ENCODE measurements at regions not wholly inside any gene's neighbourhood (a gene's known extent, or its start where the extent isn't known, plus 50 kb on each side); places are given as distances from the start of the nearest gene placed in this dataset.
"Not testable (repeated sequence)": the region's sequence is repeated elsewhere in the genome, so short reads cannot be mapped to it uniquely, and the experiment has no call there.

- not testable (repeated sequence) for H3K4me3 Mint-ChIP-seq; H3K36me3 Mint-ChIP-seq (ENCODE audit: low read depth); H3K27me3 Mint-ChIP-seq; H3K4me1 Mint-ChIP-seq; ATAC-seq; H3K9me3 Mint-ChIP-seq; DNase-seq; H3K27ac Mint-ChIP-seq
Measured at GRCh38 chr3:69609566-69609965, 129.7 kb upstream of the MITF start.

GRCh38 chr3:69607466-69608305, 131.6 kb upstream of the MITF start:
- H3K36me3 Mint-ChIP-seq (ENCODE audit: low read depth) = no peaks in the 10 kb centered on the region
- H3K9me3 Mint-ChIP-seq = no peaks in the 10 kb centered on the region
- DNase-seq = no peak
- ATAC-seq = no peak
- no peak overlapping the region for H3K4me3 Mint-ChIP-seq
- H3K4me1 Mint-ChIP-seq = no peaks in the 10 kb centered on the region
- H3K27me3 Mint-ChIP-seq = peaks cover 1% of the 10 kb centered on the region
- no peak overlapping the region for H3K27ac Mint-ChIP-seq

GRCh38 chr3:69605867-69606266, 133.4 kb upstream of the MITF start:
- H3K9me3 Mint-ChIP-seq = peaks cover 1% of the 10 kb centered on the region
- H3K27me3 Mint-ChIP-seq = peaks cover 1% of the 10 kb centered on the region
- no peak for ATAC-seq
- DNase-seq = no peak
- no peak overlapping the region for H3K4me3 Mint-ChIP-seq
- no peaks in the 10 kb centered on the region for H3K36me3 Mint-ChIP-seq (ENCODE audit: low read depth)
- H3K4me1 Mint-ChIP-seq = no peaks in the 10 kb centered on the region
- H3K27ac Mint-ChIP-seq = no peak overlapping the region

GRCh38 chr3:69604735-69605450, 134.4 kb upstream of the MITF start:
- Mint-ChIP-seq H3K36me3 (ENCODE audit: low read depth) (no peaks in the 10 kb centered on the region), H3K9me3 (peaks cover 4% of the 10 kb centered on the region), H3K4me1 (no peaks in the 10 kb centered on the region), H3K27me3 (no peaks in the 10 kb centered on the region), H3K4me3 (no peak overlapping the region), H3K27ac (no peak overlapping the region)
- DNase-seq (no peak), ATAC-seq (no peak)

- Mint-ChIP-seq H3K4me1 (no peaks in the 10 kb centered on the region), H3K36me3 (ENCODE audit: low read depth) (no peaks in the 10 kb centered on the region), H3K27me3 (no peaks in the 10 kb centered on the region), H3K9me3 (peaks cover 4% of the 10 kb centered on the region), H3K4me3 (no peak overlapping the region), H3K27ac (no peak overlapping the region)
- DNase-seq = no peak
- no peak for ATAC-seq
Measured at GRCh38 chr3:69602112-69602511, 137.2 kb upstream of the MITF start.

GRCh38 chr3:69594286-69594685, 145.0 kb upstream of the MITF start:
- H3K4me3 Mint-ChIP-seq = no peak overlapping the region

GRCh38 chr3:69591164-69591736, 148.0 kb upstream of the MITF start:
- ATAC-seq (no peak), DNase-seq (no peak)
- Mint-ChIP-seq H3K27ac (no peak overlapping the region), H3K4me1 (no peaks in the 10 kb centered on the region), H3K9me3 (peaks cover 7% of the 10 kb centered on the region), H3K4me3 (no peak overlapping the region), H3K27me3 (no peaks in the 10 kb centered on the region), H3K36me3 (ENCODE audit: low read depth) (peaks cover 2% of the 10 kb centered on the region)

More at GRCh38 chr3:69594286-69594685, 145.0 kb upstream of the MITF start:
- H3K36me3 Mint-ChIP-seq (ENCODE audit: low read depth) = no peaks in the 10 kb centered on the region
- ATAC-seq (no peak), DNase-seq (no peak)
- H3K27ac Mint-ChIP-seq = no peak overlapping the region
- H3K4me1 Mint-ChIP-seq = no peaks in the 10 kb centered on the region
- H3K9me3 Mint-ChIP-seq = no peaks in the 10 kb centered on the region
- H3K27me3 Mint-ChIP-seq = no peaks in the 10 kb centered on the region

GRCh38 chr3:69590111-69590510, 149.2 kb upstream of the MITF start:
- H3K27ac Mint-ChIP-seq = no peak overlapping the region

GRCh38 chr3:69588170-69588569, 151.1 kb upstream of the MITF start:
- Mint-ChIP-seq H3K27me3 (no peaks in the 10 kb centered on the region), H3K36me3 (ENCODE audit: low read depth) (peaks cover 2% of the 10 kb centered on the region), H3K4me1 (no peaks in the 10 kb centered on the region), H3K9me3 (peaks cover 18% of the 10 kb centered on the region), H3K27ac (no peak overlapping the region), H3K4me3 (no peak overlapping the region)
- ATAC-seq = no peak
- DNase-seq = no peak

More at GRCh38 chr3:69590111-69590510, 149.2 kb upstream of the MITF start:
- Mint-ChIP-seq H3K36me3 (ENCODE audit: low read depth) (peaks cover 2% of the 10 kb centered on the region), H3K4me3 (no peak overlapping the region), H3K27me3 (no peaks in the 10 kb centered on the region), H3K9me3 (peaks cover 7% of the 10 kb centered on the region), H3K4me1 (no peaks in the 10 kb centered on the region)
- no peak for DNase-seq
- no peak for ATAC-seq

GRCh38 chr3:69585472-69585871, 153.8 kb upstream of the MITF start:
- Mint-ChIP-seq H3K9me3 (peaks cover 18% of the 10 kb centered on the region), H3K27ac (no peak overlapping the region), H3K4me1 (no peaks in the 10 kb centered on the region), H3K27me3 (no peaks in the 10 kb centered on the region), H3K4me3 (no peak overlapping the region), H3K36me3 (ENCODE audit: low read depth) (peaks cover 2% of the 10 kb centered on the region)
- DNase-seq (no peak), ATAC-seq (no peak)

GRCh38 chr3:69582044-69582443, 157.2 kb upstream of the MITF start:
- H3K4me1 Mint-ChIP-seq = no peaks in the 10 kb centered on the region
- H3K27me3 Mint-ChIP-seq = no peaks in the 10 kb centered on the region
- no peak for DNase-seq
- ATAC-seq = no peak
- H3K27ac Mint-ChIP-seq = no peak overlapping the region
- H3K9me3 Mint-ChIP-seq = peaks cover 11% of the 10 kb centered on the region
- no peaks in the 10 kb centered on the region for H3K36me3 Mint-ChIP-seq (ENCODE audit: low read depth)
- H3K4me3 Mint-ChIP-seq = no peak overlapping the region

- Mint-ChIP-seq H3K4me3 (no peak overlapping the region), H3K4me1 (no peaks in the 10 kb centered on the region), H3K36me3 (ENCODE audit: low read depth) (no peaks in the 10 kb centered on the region), H3K27me3 (peaks cover 2% of the 10 kb centered on the region), H3K9me3 (peaks cover 5% of the 10 kb centered on the region), H3K27ac (no peak overlapping the region)
- no peak for DNase-seq
- no peak for ATAC-seq
Measured at GRCh38 chr3:69579306-69580041, 159.8 kb upstream of the MITF start.

GRCh38 chr3:69569520-69569919, 169.7 kb upstream of the MITF start:
- Mint-ChIP-seq H3K27me3 (no peaks in the 10 kb centered on the region), H3K9me3 (no peaks in the 10 kb centered on the region), H3K4me3 (no peak overlapping the region), H3K27ac (no peak overlapping the region), H3K4me1 (no peaks in the 10 kb centered on the region), H3K36me3 (ENCODE audit: low read depth) (no peaks in the 10 kb centered on the region)
- no peak for ATAC-seq
- DNase-seq = no peak

- H3K4me3 Mint-ChIP-seq = no peak overlapping the region
- H3K27ac Mint-ChIP-seq = no peak overlapping the region
- H3K9me3 Mint-ChIP-seq = no peaks in the 10 kb centered on the region
- no peak for ATAC-seq
- H3K36me3 Mint-ChIP-seq (ENCODE audit: low read depth) = no peaks in the 10 kb centered on the region
- DNase-seq = no peak
- H3K4me1 Mint-ChIP-seq = no peaks in the 10 kb centered on the region
- H3K27me3 Mint-ChIP-seq = no peaks in the 10 kb centered on the region
Measured at GRCh38 chr3:69568951-69569350, 170.3 kb upstream of the MITF start.
